ENCODE measurements at regions not wholly inside any gene's neighbourhood (a gene's known extent, or its start where the extent isn't known, plus 50 kb on each side); places are given as distances from the start of the nearest gene placed in this dataset.

- peak; percentile 77 for DNase-seq
Measured at GRCh38 chr18:68623342-68623741, 91.6 kb downstream of the TMX3 start.

GRCh38 chr18:68611311-68611710, 103.6 kb downstream of the TMX3 start:
- DNase-seq, result no peak

- DNase-seq, result no peak
Measured at GRCh38 chr18:68608851-68609490, 105.9 kb downstream of the TMX3 start.

GRCh38 chr18:68607852-68608251, 107.1 kb downstream of the TMX3 start:
- no peak for DNase-seq

GRCh38 chr18:68604256-68604655, 110.7 kb downstream of the TMX3 start:
- DNase-seq, result no peak

GRCh38 chr18:68596016-68596415, 118.9 kb downstream of the TMX3 start:
- no peak for DNase-seq

GRCh38 chr18:68588169-68588568, 126.7 kb downstream of the TMX3 start:
- DNase-seq, result no peak

GRCh38 chr18:68583685-68584084, 131.2 kb downstream of the TMX3 start:
- DNase-seq, result no peak

GRCh38 chr18:68574311-68574710, 140.6 kb downstream of the TMX3 start:
- no peak for DNase-seq

- DNase-seq, result no peak
Measured at GRCh38 chr18:68569936-68570335, 145.0 kb downstream of the TMX3 start.

- no peak for DNase-seq
Measured at GRCh38 chr18:68568364-68569155, 146.3 kb downstream of the TMX3 start.

GRCh38 chr18:68566991-68567390, 147.9 kb downstream of the TMX3 start:
- no peak for DNase-seq

- DNase-seq, result no peak
Measured at GRCh38 chr18:68564961-68565360, 149.9 kb downstream of the TMX3 start.

GRCh38 chr18:68564351-68564750, 150.6 kb downstream of the TMX3 start:
- no peak for DNase-seq

GRCh38 chr18:68560128-68560527, 154.8 kb downstream of the TMX3 start:
- no peak for DNase-seq

GRCh38 chr18:68557183-68557582, 157.7 kb downstream of the TMX3 start:
- DNase-seq, result no peak

GRCh38 chr18:68555879-68556301, 159.0 kb downstream of the TMX3 start:
- no peak for DNase-seq

GRCh38 chr18:68548904-68549870, 165.7 kb downstream of the TMX3 start:
- DNase-seq, result no peak

GRCh38 chr18:68543344-68543743, 171.6 kb downstream of the TMX3 start:
- DNase-seq, result no peak

GRCh38 chr18:68542846-68543245, 172.1 kb downstream of the TMX3 start:
- DNase-seq, result no peak

- no peak for DNase-seq
Measured at GRCh38 chr18:68533641-68534040, 181.3 kb downstream of the TMX3 start.

GRCh38 chr18:68532328-68532885, 182.5 kb downstream of the TMX3 start:
- no peak for DNase-seq

- no peak for DNase-seq
Measured at GRCh38 chr18:68525091-68525490, 189.8 kb downstream of the TMX3 start.
